Transverse colon (tissue), 4 donors: ENCODE measurements at regions not wholly inside any gene's neighbourhood (a gene's known extent, or its start where the extent isn't known, plus 50 kb on each side); places are given as distances from the start of the nearest gene placed in this dataset.

ENCODE experiments used
- DNase-seq: peaks from one replicate; pipeline ENCODE4 v3.0.0-alpha.2; 2019
- H3K27ac ChIP-seq, 4 donors: fragments of 200-600 bp; sonication (generic); 2 replicates each; pipeline ENCODE4 v1.5.1; 2016 to 2018; ENCODE audit warnings: inconsistent platforms in 4 of 4
- H3K27me3 ChIP-seq: fragments of 200-600 bp; sonication (generic); 2 replicates; pipeline ENCODE4 v1.5.1; 2017; ENCODE audit warnings: inconsistent platforms
- H3K36me3 ChIP-seq, 4 donors: fragments of 200-600 bp; sonication (generic); 2 replicates each; pipeline ENCODE4 v1.5.1; 2017 to 2019; ENCODE audit warnings: inconsistent platforms in 4 of 4
- H3K4me1 ChIP-seq, 4 donors: fragments of 200-600 bp; sonication (generic); 2 replicates each; pipeline ENCODE4 v1.5.1; 2017 to 2020; ENCODE audit warnings: inconsistent platforms in 4 of 4
- H3K4me3 ChIP-seq, 4 donors: fragments of 200-600 bp; sonication (generic); 1 replicate in 1 of 4; 2 replicates in 3 of 4; pipeline versions ENCODE4 v1.5.1 to v1.6.1; 2017 to 2019; ENCODE audit warnings: inconsistent platforms in 4 of 4
- H3K9me3 ChIP-seq, 2 donors: fragments of 200-600 bp; sonication (generic); 2 replicates each; pipeline ENCODE4 v1.5.1; 2017 to 2019; ENCODE audit warnings: inconsistent platforms in 2 of 2
- CTCF ChIP-seq, 5 experiments: fragments of 200-600 bp in 3 of 5; fragments of 450-650 bp in 2 of 5; sonication (generic) in 3 of 5; IDR thresholded peaks; 1 replicate in 2 of 5; 2 replicates in 3 of 5; pipeline ENCODE4 v1.5.1; 2016 to 2017; ENCODE audit warnings: antibody characterized with exemption in 5 of 5, inconsistent platforms in 3 of 5, mild to moderate bottlenecking in 2 of 5, moderate library complexity in 1 of 5
- EP300 ChIP-seq: sonication (generic); formaldehyde crosslinking; IDR thresholded peaks from one replicate; pipeline ENCODE4 v1.6.1; 2017; ENCODE audit warnings: antibody characterized with exemption, low read depth
- POLR2A ChIP-seq: fragments of 450-650 bp; IDR thresholded peaks from one replicate; pipeline ENCODE4 v1.6.1; 2016; ENCODE audit warnings: antibody characterized with exemption, mild to moderate bottlenecking, moderate library complexity
- POLR2AphosphoS5 ChIP-seq, 3 donors: sonication (generic); formaldehyde crosslinking; IDR thresholded peaks; one replicate each; pipeline ENCODE4 v1.6.1; 2016; ENCODE audit warnings: antibody characterized with exemption in 3 of 3
- WGBS, 2 donors: methylation state at CpG; one replicate each; pipeline ENCODE4 v1.1.5; 2018; ENCODE audit warnings: low coverage in 1 of 2; 5-methylcytosine and 5-hydroxymethylcytosine counted together
- in situ Hi-C, 4 donors: fragments of 200-750 bp; cut with MboI; loops; one replicate each; pipeline versions ENCODE4 v1.15.0 to v1.15.1; 2017; ENCODE audit warnings: low sequenced_read_pairs in 3 of 4, low pct_ligation_motif_present in 1 of 4, low pct_unique_long_range_greater_than_20kb in 1 of 4
- intact Hi-C: fragments of 100-400 bp; cut with DNase I; formaldehyde crosslinking; loops from one replicate; pipeline ENCODE4 v1.15.1; 2023; ENCODE audit warnings: low total_unique reads

GRCh38 chr2:198327526-198327925 lies 523.1 kb downstream of the PLCL1 start:
- Histone ChIP-seq H3K9me3 (no peaks in the 10 kb centered on the region), H3K36me3 (no peaks in the 10 kb centered on the region), H3K27me3 (no peaks in the 10 kb centered on the region), H3K4me3 (no peak overlapping the region), H3K27ac (no peak overlapping the region), H3K4me1 (peaks cover 0 to 9% (median 0%) of the 10 kb centered on the region in 4 donors)
- intact Hi-C loops (no loop called here), in situ Hi-C loops (no loop called here)
- no peak for DNase-seq
- WGBS, 2 donors: 89 to 100% methylated on average over 1 to 4 of the region's 4 CpGs
- no peak for TF ChIP-seq POLR2A
- TF ChIP-seq POLR2AphosphoS5 (IDR thresholded peaks at IDR 0.05): no peak
- TF ChIP-seq CTCF (IDR thresholded peaks at IDR 0.05): no peak
- TF ChIP-seq EP300: no peak

- Histone ChIP-seq H3K27ac (peak overlapping the region in 1 of 4 donors; percentile 35), H3K9me3 (no peaks in the 10 kb centered on the region), H3K27me3 (no peaks in the 10 kb centered on the region), H3K36me3 (no peaks in the 10 kb centered on the region), H3K4me1 (peaks cover 0 to 9% (median 0%) of the 10 kb centered on the region in 4 donors), H3K4me3 (no peak overlapping the region)
- intact Hi-C loops (no loop called here), in situ Hi-C loops (no loop called here)
- TF ChIP-seq CTCF (IDR thresholded peaks at IDR 0.05): no peak
- TF ChIP-seq EP300: no peak
- TF ChIP-seq POLR2AphosphoS5 (IDR thresholded peaks at IDR 0.05): no peak
- TF ChIP-seq POLR2A: no peak
- DNase-seq: no peak
- whole genome bisulfite sequencing, 2 donors: 0 to 24% methylated on average over 1 of the region's 1 CpG
Measured at GRCh38 chr2:198326431-198326830, 522.0 kb downstream of the PLCL1 start.

DNA sequence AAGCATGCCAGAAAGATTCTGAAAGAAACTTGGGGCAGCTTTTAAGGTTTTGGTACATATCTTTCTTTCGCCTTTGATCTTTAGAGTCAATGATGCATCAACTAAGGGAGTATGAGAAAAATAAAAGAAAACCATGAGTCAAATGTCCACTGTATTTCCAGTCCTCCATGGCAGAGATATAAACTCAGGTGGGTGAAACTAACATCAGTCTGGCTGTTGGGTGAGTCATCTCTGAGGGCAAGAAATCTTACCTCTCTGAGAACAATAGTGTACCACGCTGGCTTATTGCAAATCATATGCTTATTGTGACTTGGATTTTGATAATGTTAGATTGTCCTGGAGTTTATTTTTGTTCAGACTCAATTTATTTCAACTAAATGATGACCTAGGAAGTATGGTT lies 521.0 kb downstream of the PLCL1 start:
- intact Hi-C loops: no loop called here
- H3K36me3 ChIP-seq: no peaks in the 10 kb centered on the region
- H3K27me3 ChIP-seq: no peaks in the 10 kb centered on the region
- in situ Hi-C loops: no loop called here
- no peaks in the 10 kb centered on the region for H3K9me3 ChIP-seq
- 79 to 85% methylated on average over 2 of the region's 2 CpGs for WGBS, 2 donors
- no peak overlapping the region for H3K4me3 ChIP-seq
- no peak for DNase-seq
- TF ChIP-seq POLR2AphosphoS5 (IDR thresholded peaks at IDR 0.05) (no peak), CTCF (IDR thresholded peaks at IDR 0.05) (no peak), EP300 (no peak), POLR2A (no peak)
- peak overlapping the region in 1 of 4 donors; percentile 6 for H3K27ac ChIP-seq
- H3K4me1 ChIP-seq: peaks cover 0 to 9% (median 1%) of the 10 kb centered on the region in 4 donors

DNA sequence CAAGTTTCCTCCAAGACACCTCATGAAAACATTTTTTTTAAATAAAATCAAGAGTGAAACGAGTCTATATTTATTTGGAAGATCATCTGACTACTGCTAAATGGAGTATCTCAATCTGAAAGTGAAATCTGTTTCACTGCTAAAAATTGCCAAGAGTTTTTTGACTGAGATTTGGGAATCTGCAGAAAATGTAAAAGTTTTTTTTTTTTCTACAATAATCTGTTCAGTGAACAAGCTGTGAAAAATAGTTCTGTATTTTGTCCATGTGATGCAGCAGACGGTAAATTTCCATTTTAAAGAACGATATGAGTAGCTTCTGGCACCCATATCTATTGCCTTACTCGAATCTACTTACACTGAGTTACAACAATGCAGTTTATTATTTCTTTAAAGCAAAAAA lies 519.7 kb downstream of the PLCL1 start:
- no peak for DNase-seq
- Histone ChIP-seq H3K4me3 (no peak overlapping the region), H3K9me3 (no peaks in the 10 kb centered on the region), H3K27me3 (no peaks in the 10 kb centered on the region), H3K36me3 (no peaks in the 10 kb centered on the region), H3K27ac (no peak overlapping the region), H3K4me1 (peaks cover 0 to 18% (median 6%) of the 10 kb centered on the region in 4 donors)
- in situ Hi-C loops: loop anchor here in 3 of 4 donors (25.0 kb wide), 3 partner anchors 1163 to 1538 kb away; partner anchors contain the start of gene FTCDNL1 (in 1 of the 3)
- TF ChIP-seq POLR2A (no peak), CTCF (IDR thresholded peaks at IDR 0.05) (no peak)
- 73 to 88% methylated on average over 4 of the region's 4 CpGs for WGBS, 2 donors
- intact Hi-C loops: no loop called here
